GM18951 (cell line): ENCODE measurements at regions not wholly inside any gene's neighbourhood (a gene's known extent, or its start where the extent isn't known, plus 50 kb on each side); places are given as distances from the start of the nearest gene placed in this dataset.

Experiments
- POLR2A ChIP-seq: IDR thresholded peaks from 4 replicates; pipeline ENCODE4 v1.6.1; 2011; ENCODE audit warnings: mild to moderate bottlenecking; ENCODE audit not compliant: insufficient read length, insufficient read depth; ENCODE audit errors: extremely low read depth
- in situ Hi-C: fragments of 300-500 bp; cut with MboI; formaldehyde crosslinking; loops from one replicate; pipeline ENCODE4 v1.12.0; 2022; ENCODE audit warnings: low sequenced_read_pairs, mixed read lengths, inconsistent platforms; ENCODE audit not compliant: unreplicated experiment

DNA sequence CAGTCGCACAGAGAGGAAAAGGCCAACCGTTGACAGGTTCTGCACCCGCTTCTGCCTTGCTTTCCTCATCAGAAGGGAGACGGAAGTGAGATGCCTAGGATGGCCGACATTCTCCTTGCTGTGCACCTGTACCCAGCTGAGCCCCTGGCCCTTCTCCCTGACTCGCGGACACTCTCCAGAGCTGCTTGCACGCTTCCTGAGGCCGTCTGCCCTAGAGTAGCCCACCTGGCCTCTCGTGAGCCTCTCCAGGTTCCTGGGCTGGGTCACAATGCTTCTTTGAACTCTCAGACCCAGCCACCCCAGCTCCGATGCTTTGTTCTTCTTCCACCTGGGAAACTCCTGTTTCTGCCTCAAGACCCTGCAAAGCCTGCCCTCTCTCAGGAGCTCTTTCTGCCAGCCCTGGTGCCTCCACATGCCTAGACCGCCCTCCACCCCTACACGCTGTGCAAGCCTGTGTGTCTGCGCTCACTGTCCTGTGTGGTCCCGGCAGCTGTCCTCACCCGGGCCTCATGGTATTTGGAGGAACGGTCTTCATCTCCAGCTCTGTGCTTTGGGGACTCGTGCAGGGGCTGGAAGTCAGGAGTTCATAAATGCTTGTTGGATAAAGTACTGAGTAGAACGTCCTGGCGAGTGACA is 345.4 kb upstream of the SALL3 start:
- no peak for TF ChIP-seq POLR2A
- in situ Hi-C loops = no loop called here

DNA sequence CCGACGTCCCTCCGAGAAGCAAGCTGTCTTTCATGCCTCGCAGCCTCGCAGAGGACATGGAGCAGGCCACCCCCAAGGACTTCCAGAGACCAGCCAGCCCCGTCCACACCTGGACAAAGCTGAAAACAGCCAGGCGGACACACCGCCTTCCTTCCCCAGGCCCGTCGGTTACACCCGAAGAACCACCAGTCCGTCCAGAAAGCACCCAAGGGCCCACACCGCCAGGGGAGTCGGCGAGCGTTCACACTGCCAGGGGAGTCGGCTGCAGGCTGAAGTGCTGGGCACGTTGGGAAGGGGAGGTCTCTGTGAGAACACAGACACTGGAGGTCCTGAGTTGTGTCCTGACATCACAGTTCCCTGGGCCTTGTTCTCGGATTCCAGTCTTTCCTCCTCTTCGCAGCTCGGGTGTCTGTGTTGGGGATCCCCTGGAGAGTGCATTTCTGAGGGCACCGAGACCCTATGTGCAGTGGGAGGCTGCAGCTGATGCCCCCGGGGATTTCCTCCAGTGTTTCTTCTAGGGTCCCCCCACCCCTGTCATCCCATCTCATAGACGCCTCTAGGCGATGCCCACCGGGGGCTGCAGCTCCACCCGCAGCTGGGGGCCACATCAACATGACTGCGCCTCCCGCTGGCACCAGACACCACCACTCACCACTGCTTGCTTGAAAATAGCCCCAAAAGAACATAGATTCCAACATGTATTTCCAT is 344.4 kb upstream of the SALL3 start:
- in situ Hi-C loops = no loop called here
- TF ChIP-seq POLR2A = no peak

DNA sequence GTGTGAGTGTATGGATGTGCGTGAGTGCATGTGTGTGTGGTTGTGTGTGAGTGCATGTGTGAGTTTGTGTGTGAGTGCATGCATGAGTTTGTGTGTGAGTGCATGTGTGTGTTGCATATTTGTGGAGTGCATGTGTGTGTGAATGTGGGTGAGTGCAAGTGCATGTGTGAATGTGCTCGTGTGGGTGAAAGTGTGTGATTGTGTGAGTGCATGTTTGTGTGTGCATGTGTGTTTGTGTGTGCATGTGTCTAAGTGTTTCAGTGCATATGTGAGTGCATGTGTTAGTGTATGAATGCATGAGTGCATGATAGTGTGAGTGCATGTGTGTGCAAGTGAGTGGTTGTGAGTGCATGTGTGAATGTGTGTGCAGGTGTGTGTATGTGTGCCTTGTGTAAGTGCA is 343.4 kb upstream of the SALL3 start:
- in situ Hi-C loops = no loop called here
- TF ChIP-seq POLR2A = no peak

DNA sequence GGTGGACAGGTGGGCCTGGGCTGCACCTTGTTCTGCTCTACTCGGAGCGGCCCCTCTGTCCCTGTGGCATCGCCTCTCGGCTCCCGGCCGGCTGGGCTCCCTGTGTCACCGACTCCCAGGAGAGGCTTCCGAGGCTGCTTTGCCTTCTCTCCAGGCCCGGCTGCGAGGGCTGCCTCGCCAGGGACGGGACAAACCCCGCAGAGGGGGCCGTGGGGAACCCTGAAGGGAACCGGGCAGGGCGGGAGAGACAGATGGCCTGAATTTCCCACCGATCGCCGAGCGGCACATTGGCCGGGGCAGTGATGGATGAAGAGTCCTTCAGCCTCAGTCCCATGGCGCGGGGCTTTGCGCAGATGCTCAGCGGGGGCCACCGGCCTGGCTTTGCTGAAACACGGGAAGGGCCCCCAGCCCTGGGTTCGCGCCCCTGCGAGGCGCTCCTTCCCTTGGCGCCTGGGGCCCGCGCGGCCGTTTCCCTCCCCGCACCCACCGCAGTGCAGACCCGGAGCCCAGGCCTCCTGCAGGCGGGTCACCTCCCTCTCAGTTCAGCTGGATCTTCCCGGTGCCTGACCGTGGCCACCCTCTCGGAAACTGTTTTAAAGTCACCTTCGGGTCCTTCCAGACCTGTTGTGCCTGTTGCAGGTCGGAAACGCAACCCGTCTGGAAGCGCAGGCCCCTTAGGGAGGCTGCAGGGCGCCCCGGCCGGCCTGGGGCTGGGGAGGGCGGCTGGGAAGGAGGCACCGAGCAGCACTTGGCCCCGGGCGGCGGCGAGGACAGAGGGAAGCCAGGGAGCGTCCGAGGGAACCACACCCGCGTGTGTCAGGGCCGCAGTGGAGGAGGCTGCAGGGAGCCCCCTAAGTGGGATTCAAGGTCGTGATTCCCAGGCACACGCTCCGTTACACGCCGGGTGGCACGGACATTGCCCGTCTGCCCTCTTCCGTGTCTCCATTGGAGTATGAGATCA is 341.9 kb upstream of the SALL3 start:
- in situ Hi-C loops = no loop called here
- TF ChIP-seq POLR2A = no peak

DNA sequence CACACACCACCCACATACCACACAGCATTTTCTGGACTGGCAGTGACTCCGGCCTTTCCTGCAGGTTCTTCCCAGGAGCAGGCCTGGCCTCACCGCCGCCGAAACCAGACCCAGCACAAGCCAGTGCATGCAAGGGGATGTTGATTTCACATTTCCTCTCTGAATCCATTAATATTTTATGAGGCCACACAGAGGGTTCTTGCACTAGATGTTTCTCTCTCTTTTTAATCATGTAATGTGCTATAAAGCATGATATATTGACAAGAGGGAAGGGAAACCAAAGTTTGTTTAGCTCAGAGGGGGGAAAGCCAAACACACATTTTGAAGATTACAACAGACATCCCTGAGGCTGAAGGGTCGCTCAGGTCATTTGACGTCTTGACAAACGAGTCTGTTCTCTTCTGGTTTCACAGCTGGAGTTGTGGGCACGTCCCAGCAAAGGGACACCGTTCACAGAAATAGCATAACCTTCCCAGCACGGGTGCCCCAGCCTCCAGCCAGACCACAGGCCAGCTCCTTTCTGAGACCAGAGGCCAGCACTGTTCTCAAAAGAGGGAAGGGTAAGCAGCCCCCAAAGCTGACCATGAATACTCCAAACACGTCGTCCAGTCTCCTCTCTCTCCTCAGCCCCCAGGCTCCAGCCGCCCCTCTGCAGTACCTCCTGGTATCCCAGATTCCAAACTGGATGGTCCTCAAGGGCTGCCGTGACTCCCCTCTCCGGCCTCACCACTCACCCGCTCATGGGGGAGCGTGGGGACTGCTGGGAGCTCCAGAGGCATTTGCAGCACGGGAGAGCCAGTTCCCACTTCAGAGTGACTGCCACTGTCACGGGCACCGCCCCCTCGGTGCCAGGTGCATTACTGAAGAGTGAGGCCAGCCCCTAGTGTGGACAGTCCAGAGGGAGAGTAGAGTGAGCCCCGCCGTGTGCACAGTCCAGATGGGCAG is 340.3 kb upstream of the SALL3 start:
- in situ Hi-C loops = no loop called here
- TF ChIP-seq POLR2A = no peak

- TF ChIP-seq POLR2A = no peak
- in situ Hi-C loops = no loop called here
Measured at GRCh38 chr18:78640246-78640995, 339.2 kb upstream of the SALL3 start.

GRCh38 chr18:78641689-78642231 is 337.9 kb upstream of the SALL3 start:
- in situ Hi-C loops = no loop called here
- TF ChIP-seq POLR2A = no peak

- no peak for TF ChIP-seq POLR2A
- in situ Hi-C loops = no loop called here
Measured at GRCh38 chr18:78642296-78642951, 337.2 kb upstream of the SALL3 start.

DNA sequence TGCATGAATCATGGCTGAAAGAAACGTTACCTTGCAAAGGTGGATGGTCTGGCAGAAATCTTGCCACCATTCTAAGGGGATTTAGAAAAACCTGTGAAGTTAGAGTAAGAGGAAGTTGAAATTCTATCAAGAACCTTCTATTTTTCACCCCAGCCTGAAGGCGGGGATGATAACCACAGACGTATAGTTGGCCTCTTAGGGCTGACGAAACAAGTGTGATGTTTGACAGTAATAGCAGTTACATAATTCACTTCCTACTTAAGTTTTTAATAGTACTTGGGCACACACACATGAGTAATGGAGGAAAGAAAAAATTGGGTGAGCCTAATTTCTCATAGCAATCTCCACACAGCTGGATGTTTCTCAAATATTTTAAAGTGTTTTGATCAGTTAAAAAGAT is 336.6 kb upstream of the SALL3 start:
- in situ Hi-C loops = no loop called here
- no peak for TF ChIP-seq POLR2A

GRCh38 chr18:78643981-78644380 is 335.6 kb upstream of the SALL3 start:
- in situ Hi-C loops = no loop called here
- no peak for TF ChIP-seq POLR2A

GRCh38 chr18:78645216-78645615 is 334.4 kb upstream of the SALL3 start:
- in situ Hi-C loops = no loop called here
- no peak for TF ChIP-seq POLR2A
